Smooth muscle cell (in vitro differentiated cells): ENCODE measurements at regions not wholly inside any gene's neighbourhood (a gene's known extent, or its start where the extent isn't known, plus 50 kb on each side); places are given as distances from the start of the nearest gene placed in this dataset.
A peak's percentile ranks its signal among the peaks of the same experiment; 100 is the strongest.

Source experiments
- DNase-seq: peaks from one replicate; lab custom pipeline; 2025; ENCODE audit not compliant: unreplicated experiment; lab: John Stamatoyannopoulos, UW
- H2AFZ ChIP-seq: fragments of 200-600 bp; sonication (generic); 2 replicates; pipeline ENCODE4 v1.6.0; 2016; ENCODE audit warnings: antibody characterized with exemption, low read depth, mild to moderate bottlenecking
- H3F3A ChIP-seq: fragments of 200-600 bp; sonication (generic); 2 replicates; pipeline ENCODE4 v1.6.0; 2017; ENCODE audit warnings: antibody characterized with exemption, low read depth
- H3K27ac ChIP-seq: fragments of 200-600 bp; sonication (generic); 2 replicates; pipeline ENCODE4 v1.5.1; 2016; ENCODE audit warnings: low read depth, mild to moderate bottlenecking
- H3K27me3 ChIP-seq: fragments of 200-600 bp; sonication (generic); 2 replicates; pipeline ENCODE4 v1.6.1; 2016; ENCODE audit warnings: low read depth, mild to moderate bottlenecking
- H3K36me3 ChIP-seq: fragments of 200-600 bp; sonication (generic); 2 replicates; pipeline ENCODE4 v1.5.1; 2016; ENCODE audit warnings: low read depth
- H3K4me1 ChIP-seq: fragments of 200-600 bp; sonication (generic); 2 replicates; pipeline ENCODE4 v1.5.1; 2016; ENCODE audit warnings: low read depth
- H3K4me2 ChIP-seq: fragments of 200-600 bp; sonication (generic); 2 replicates; pipeline ENCODE4 v1.6.0; 2016; ENCODE audit warnings: mild to moderate bottlenecking
- H3K4me3 ChIP-seq: fragments of 200-600 bp; sonication (generic); 2 replicates; pipeline ENCODE4 v1.5.1; 2016; ENCODE audit warnings: mild to moderate bottlenecking
- H3K79me2 ChIP-seq: fragments of 200-600 bp; sonication (generic); 2 replicates; pipeline ENCODE4 v1.6.0; 2016; ENCODE audit warnings: low read depth, mild to moderate bottlenecking
- H3K9ac ChIP-seq: fragments of 200-600 bp; sonication (generic); 2 replicates; pipeline ENCODE4 v1.6.0; 2016; ENCODE audit warnings: low read depth
- H3K9me3 ChIP-seq: fragments of 200-600 bp; sonication (generic); replicated peaks from 2 replicates; pipeline ENCODE4 v1.5.1; 2016; ENCODE audit warnings: low read depth
- H4K20me1 ChIP-seq: fragments of 200-600 bp; sonication (generic); 2 replicates; pipeline ENCODE4 v1.6.0; 2016; ENCODE audit warnings: low read depth
- WGBS: methylation state at CpG from one replicate; pipeline ENCODE4 v1.1.7; 2016; ENCODE audit warnings: low lambda C conversion rate; 5-methylcytosine and 5-hydroxymethylcytosine counted together
- TF ChIP-seq, protein P1 (sequence below): fragments of 200-600 bp; sonication (generic); IDR thresholded peaks from 2 replicates; pipeline ENCODE4 v1.5.1; 2017; ENCODE audit warnings: borderline replicate concordance, mild to moderate bottlenecking, antibody characterized with exemption; ENCODE audit not compliant: insufficient read depth, poor library complexity, severe bottlenecking

DNA sequence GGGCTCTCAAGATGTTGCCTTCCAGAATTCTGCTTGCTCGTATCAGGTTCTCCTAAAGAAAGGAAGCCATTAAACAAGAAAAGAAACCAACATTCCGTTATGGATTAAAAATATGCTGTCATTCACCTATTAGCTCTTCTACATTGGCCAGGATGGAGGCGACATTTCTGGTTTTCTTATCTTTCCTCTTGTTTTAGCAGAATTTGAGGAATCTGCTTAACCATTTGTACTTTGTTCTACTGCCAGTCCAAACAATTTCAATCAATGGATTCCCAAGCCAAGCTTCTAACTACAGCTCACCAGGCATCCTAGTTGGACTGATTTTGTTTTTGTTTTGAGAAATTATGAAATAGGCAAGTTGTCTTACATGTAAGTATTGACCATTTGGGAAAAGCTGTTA is 164.6 kb upstream of the TSC22D2 start:
- Histone ChIP-seq H3K4me3 (no peak overlapping the region), H3K4me1 (peaks cover 16% of the 10 kb centered on the region), H3K27ac (no peak overlapping the region), H3K9me3 (no peaks in the 10 kb centered on the region), H3K79me2 (no peaks in the 10 kb centered on the region), H3K9ac (no peak overlapping the region), H3F3A (peaks cover 7% of the 10 kb centered on the region), H3K36me3 (no peaks in the 10 kb centered on the region), H3K27me3 (no peaks in the 10 kb centered on the region), H3K4me2 (no peak overlapping the region), H4K20me1 (no peaks in the 10 kb centered on the region), H2AFZ (no peak overlapping the region)
- 82% methylated on average over 3 of the region's 3 CpGs for WGBS
- TF ChIP-seq, protein P1, sequence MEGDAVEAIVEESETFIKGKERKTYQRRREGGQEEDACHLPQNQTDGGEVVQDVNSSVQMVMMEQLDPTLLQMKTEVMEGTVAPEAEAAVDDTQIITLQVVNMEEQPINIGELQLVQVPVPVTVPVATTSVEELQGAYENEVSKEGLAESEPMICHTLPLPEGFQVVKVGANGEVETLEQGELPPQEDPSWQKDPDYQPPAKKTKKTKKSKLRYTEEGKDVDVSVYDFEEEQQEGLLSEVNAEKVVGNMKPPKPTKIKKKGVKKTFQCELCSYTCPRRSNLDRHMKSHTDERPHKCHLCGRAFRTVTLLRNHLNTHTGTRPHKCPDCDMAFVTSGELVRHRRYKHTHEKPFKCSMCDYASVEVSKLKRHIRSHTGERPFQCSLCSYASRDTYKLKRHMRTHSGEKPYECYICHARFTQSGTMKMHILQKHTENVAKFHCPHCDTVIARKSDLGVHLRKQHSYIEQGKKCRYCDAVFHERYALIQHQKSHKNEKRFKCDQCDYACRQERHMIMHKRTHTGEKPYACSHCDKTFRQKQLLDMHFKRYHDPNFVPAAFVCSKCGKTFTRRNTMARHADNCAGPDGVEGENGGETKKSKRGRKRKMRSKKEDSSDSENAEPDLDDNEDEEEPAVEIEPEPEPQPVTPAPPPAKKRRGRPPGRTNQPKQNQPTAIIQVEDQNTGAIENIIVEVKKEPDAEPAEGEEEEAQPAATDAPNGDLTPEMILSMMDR: no peak
- no peak for DNase-seq

DNA sequence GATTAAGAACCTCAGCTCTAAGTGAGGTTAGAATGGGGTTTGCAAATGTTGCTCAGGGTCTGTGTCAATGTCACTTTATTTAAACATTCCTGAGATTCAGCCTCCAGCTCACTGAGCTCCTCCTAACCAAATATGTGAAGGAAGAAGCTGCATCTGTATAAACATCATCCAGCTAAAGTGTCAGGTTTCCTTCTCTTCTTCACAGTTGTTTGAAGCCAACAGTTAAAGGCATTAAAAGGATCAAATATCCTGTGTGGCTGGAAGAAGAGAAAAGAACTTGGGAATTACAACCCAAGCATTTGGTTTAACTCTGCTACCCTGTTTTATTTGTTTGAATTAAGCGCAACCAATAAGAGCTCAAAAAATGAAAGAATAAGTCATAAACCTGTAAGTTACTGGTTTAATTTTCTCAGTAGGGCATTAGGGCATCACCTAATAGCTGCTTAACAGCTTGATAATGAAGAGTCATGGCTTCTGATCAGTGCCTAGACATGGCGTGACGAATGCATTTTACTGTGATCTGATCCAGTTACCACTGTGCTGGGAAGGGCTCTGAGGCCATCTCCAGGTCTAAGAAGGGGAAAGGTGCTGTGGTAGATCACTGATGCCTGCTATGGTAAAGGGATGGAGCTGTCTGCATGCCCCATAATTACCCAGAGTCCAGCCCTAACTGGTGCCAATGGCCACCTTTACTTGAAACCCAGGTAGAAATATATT is 165.7 kb upstream of the TSC22D2 start:
- H3K9me3 ChIP-seq: no peaks in the 10 kb centered on the region
- H3F3A ChIP-seq: peaks cover 13% of the 10 kb centered on the region
- DNase-seq: no peak
- H3K4me1 ChIP-seq: peaks cover 12% of the 10 kb centered on the region
- no peak overlapping the region for H3K4me3 ChIP-seq
- H3K9ac ChIP-seq: no peak overlapping the region
- H3K36me3 ChIP-seq: no peaks in the 10 kb centered on the region
- peak overlapping the region; percentile 44 for H3K27ac ChIP-seq
- H3K79me2 ChIP-seq: no peaks in the 10 kb centered on the region
- TF ChIP-seq, protein P1: no peak
- no peaks in the 10 kb centered on the region for H3K27me3 ChIP-seq
- H2AFZ ChIP-seq: no peak overlapping the region
- H4K20me1 ChIP-seq: no peaks in the 10 kb centered on the region
- WGBS: 69% methylated on average over 3 of the region's 3 CpGs
- H3K4me2 ChIP-seq: peak overlapping the region; percentile 59

DNA sequence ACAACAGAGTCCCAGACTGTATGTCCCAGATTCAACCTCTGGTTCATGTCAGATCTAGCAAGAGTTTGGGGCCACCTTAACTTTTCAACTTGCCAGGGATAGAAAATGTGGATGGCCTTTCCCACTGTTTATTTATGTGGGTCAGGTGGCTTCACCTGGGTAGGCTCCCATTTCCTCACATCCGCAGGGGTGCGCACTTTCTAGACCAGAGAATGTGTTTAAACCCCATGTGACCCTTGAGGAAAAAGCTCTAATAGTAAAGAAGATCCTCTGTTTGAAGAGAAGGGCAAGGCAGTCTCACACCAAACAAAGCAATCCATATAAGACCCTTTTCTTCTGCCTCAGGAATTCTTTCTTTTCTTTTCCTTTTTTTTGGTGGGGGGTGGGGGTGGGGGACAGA is 167.2 kb upstream of the TSC22D2 start:
- no peak overlapping the region for H3K27ac ChIP-seq
- no peaks in the 10 kb centered on the region for H3K79me2 ChIP-seq
- no peak overlapping the region for H3K4me3 ChIP-seq
- H3F3A ChIP-seq: peaks cover 19% of the 10 kb centered on the region
- H3K9me3 ChIP-seq: no peaks in the 10 kb centered on the region
- H3K4me1 ChIP-seq: peaks cover 25% of the 10 kb centered on the region
- no peak for DNase-seq
- 68% methylated on average over 2 of the region's 2 CpGs for WGBS
- no peaks in the 10 kb centered on the region for H3K27me3 ChIP-seq
- no peak overlapping the region for H3K9ac ChIP-seq
- no peaks in the 10 kb centered on the region for H4K20me1 ChIP-seq
- TF ChIP-seq, protein P1: no peak
- no peak overlapping the region for H3K4me2 ChIP-seq
- no peak overlapping the region for H2AFZ ChIP-seq
- H3K36me3 ChIP-seq: no peaks in the 10 kb centered on the region

DNA sequence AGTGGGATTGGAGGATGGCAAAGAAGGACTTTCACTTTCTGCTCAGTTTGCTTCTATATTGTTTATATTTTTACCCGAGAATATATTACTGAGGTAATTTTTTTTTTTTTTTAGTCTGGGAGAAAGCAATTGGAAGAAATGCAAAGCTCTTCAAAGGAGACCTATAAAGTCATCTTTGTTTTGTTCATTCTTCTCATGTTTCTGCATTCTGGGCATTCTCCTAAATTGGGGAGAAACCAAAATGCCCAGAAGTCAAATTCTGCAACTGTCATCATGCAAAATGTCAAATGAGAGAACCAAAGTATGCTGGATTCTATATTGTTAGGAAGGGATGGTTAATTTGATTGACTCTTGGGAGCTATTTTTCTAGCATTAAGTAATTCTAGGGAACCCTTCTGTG is 168.3 kb upstream of the TSC22D2 start:
- H3K4me3 ChIP-seq: no peak overlapping the region
- no peak overlapping the region for H3K27ac ChIP-seq
- H3K9me3 ChIP-seq: no peaks in the 10 kb centered on the region
- no peaks in the 10 kb centered on the region for H3K79me2 ChIP-seq
- no peaks in the 10 kb centered on the region for H3K36me3 ChIP-seq
- no peak overlapping the region for H2AFZ ChIP-seq
- no peak for DNase-seq
- peaks cover 23% of the 10 kb centered on the region for H3F3A ChIP-seq
- 73% methylated on average over 1 of the region's 1 CpG for WGBS
- H3K4me1 ChIP-seq: peaks cover 25% of the 10 kb centered on the region
- H4K20me1 ChIP-seq: no peaks in the 10 kb centered on the region
- H3K27me3 ChIP-seq: no peaks in the 10 kb centered on the region
- H3K9ac ChIP-seq: no peak overlapping the region
- no peak overlapping the region for H3K4me2 ChIP-seq
- TF ChIP-seq, protein P1: no peak
